ENCODE measurements at regions not wholly inside any gene's neighbourhood (a gene's known extent, or its start where the extent isn't known, plus 50 kb on each side); places are given as distances from the start of the nearest gene placed in this dataset.

- no peak for DNase-seq (ENCODE audit: low read depth in 3 of 3)
These were observed 687.0 kb downstream of the TYW1 start for GRCh38 chr7:67683628-67684027.

GRCh38 chr7:67690700-67691099 is 694.1 kb downstream of the TYW1 start:
- DNase-seq (ENCODE audit: low read depth in 3 of 3): no peak

- DNase-seq (ENCODE audit: low read depth in 3 of 3): no peak
These were observed 695.8 kb downstream of the TYW1 start for GRCh38 chr7:67692425-67692824.

GRCh38 chr7:67696124-67696523 is 699.5 kb downstream of the TYW1 start:
- no peak for DNase-seq (ENCODE audit: low read depth in 3 of 3)

- no peak for DNase-seq (ENCODE audit: low read depth in 3 of 3)
These were observed 700.2 kb downstream of the TYW1 start for GRCh38 chr7:67696878-67697277.

- DNase-seq (ENCODE audit: low read depth in 3 of 3): no peak
These were observed 701.7 kb downstream of the TYW1 start for GRCh38 chr7:67698354-67698753.

- no peak for DNase-seq (ENCODE audit: low read depth in 3 of 3)
These were observed 709.2 kb downstream of the TYW1 start for GRCh38 chr7:67705850-67706249.

GRCh38 chr7:67711706-67712105 is 715.1 kb downstream of the TYW1 start:
- no peak for DNase-seq (ENCODE audit: low read depth in 3 of 3)

GRCh38 chr7:67713451-67714056 is 716.9 kb downstream of the TYW1 start:
- DNase-seq (ENCODE audit: low read depth in 3 of 3): no peak

- no peak for DNase-seq (ENCODE audit: low read depth in 3 of 3)
These were observed 720.1 kb downstream of the TYW1 start for GRCh38 chr7:67716729-67717128.

GRCh38 chr7:67723591-67723990 is 727.0 kb downstream of the TYW1 start:
- no peak for DNase-seq (ENCODE audit: low read depth in 3 of 3)

GRCh38 chr7:67724435-67724834 is 727.8 kb downstream of the TYW1 start:
- no peak for DNase-seq (ENCODE audit: low read depth in 3 of 3)

- DNase-seq (ENCODE audit: low read depth in 3 of 3): no peak
These were observed 728.3 kb downstream of the TYW1 start for GRCh38 chr7:67724955-67725354.

- no peak for DNase-seq (ENCODE audit: low read depth in 3 of 3)
These were observed 728.8 kb downstream of the TYW1 start for GRCh38 chr7:67725423-67725822.

GRCh38 chr7:67729771-67730170 is 733.1 kb downstream of the TYW1 start:
- DNase-seq (ENCODE audit: low read depth in 3 of 3): no peak

GRCh38 chr7:67731704-67732103 is 735.1 kb downstream of the TYW1 start:
- no peak for DNase-seq (ENCODE audit: low read depth in 3 of 3)

- no peak for DNase-seq (ENCODE audit: low read depth in 3 of 3)
These were observed 736.3 kb downstream of the TYW1 start for GRCh38 chr7:67732898-67733297.

GRCh38 chr7:67738145-67738544 is 741.5 kb downstream of the TYW1 start:
- DNase-seq (ENCODE audit: low read depth in 3 of 3): no peak

GRCh38 chr7:67738958-67739357 is 742.3 kb downstream of the TYW1 start:
- DNase-seq (ENCODE audit: low read depth in 3 of 3): no peak

- DNase-seq (ENCODE audit: low read depth in 3 of 3): no peak
These were observed 746.9 kb downstream of the TYW1 start for GRCh38 chr7:67743501-67743900.

GRCh38 chr7:67752227-67752626 is 755.6 kb downstream of the TYW1 start:
- DNase-seq (ENCODE audit: low read depth in 3 of 3): no peak

GRCh38 chr7:67753891-67754290 is 757.3 kb downstream of the TYW1 start:
- DNase-seq (ENCODE audit: low read depth in 3 of 3): no peak

GRCh38 chr7:67754651-67755050 is 758.0 kb downstream of the TYW1 start:
- DNase-seq (ENCODE audit: low read depth in 3 of 3): no peak

- DNase-seq (ENCODE audit: low read depth in 3 of 3): no peak
These were observed 761.9 kb downstream of the TYW1 start for GRCh38 chr7:67758551-67758950.

Data from stimulated activated CD4-positive, alpha-beta T cell treated with anti-CD3 and anti-CD28 coated beads, TNF-alpha, amount 100 ng/mL, for 24 hours (primary cell).